Stimulated activated CD4-positive, alpha-beta T cell treated with anti-CD3 and anti-CD28 coated beads, Interleukin-15, amount 100 ng/mL, for 24 hours (primary cell): ENCODE measurements at regions not wholly inside any gene's neighbourhood (a gene's known extent, or its start where the extent isn't known, plus 50 kb on each side); places are given as distances from the start of the nearest gene placed in this dataset.
"Not testable (repeated sequence)": the region's sequence is repeated elsewhere in the genome, so short reads cannot be mapped to it uniquely, and the experiment has no call there.

Experiments
- DNase-seq: peaks from one replicate; pipeline ENCODE4 v3.0.0-alpha.2; 2020

DNA sequence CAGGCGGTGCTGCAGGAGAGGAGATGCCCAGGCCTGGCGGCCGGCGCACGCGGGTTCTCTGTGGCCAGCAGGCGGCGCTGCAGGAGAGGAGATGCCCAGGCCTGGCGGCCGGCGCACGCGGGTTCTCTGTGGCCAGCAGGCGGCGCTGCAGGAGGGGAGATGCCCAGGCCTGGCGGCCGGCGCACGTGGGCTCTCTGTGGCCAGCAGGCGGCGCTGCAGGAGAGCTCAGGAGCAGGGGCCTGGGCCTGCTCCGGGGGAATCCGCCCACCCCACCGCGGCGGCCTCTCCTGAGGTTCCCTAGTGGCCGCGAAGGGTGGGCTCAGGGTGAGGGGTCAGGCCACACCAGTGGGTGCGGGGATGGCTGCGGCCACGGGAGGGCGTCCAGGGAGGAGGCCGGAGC lies 75.9 kb downstream of the OR4F16 start:
- DNase-seq = peak; percentile 2

GRCh38 chr1:609161-609560 lies 77.3 kb downstream of the OR4F16 start:
- DNase-seq = not testable (repeated sequence)

DNA sequence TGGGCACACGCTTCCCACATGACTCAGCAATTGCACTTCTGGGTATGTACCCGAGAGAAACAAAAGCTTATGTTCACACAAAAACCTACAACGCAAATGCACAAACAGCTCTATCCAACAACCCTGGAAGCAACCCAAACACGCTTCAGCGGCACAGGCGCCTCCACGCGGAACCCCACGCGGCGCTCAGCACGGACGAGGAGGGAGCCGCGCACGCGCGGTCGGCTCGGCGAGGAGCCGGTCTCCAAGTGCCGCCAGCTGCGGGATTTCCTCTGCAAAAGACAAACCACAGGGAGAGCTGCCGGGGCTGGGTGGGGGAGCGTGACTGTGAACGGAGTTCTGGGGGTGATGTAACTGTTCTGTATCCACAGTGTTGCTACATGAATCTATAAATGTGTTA lies 81.2 kb downstream of the OR4F16 start:
- DNase-seq = peak; percentile 31

GRCh38 chr1:588211-588610 lies 98.2 kb downstream of the OR4F16 start:
- not testable (repeated sequence) for DNase-seq

- peak; percentile 79 for DNase-seq
Measured at GRCh38 chr1:585992-586391, 100.5 kb downstream of the OR4F16 start.
